Neuronal stem cell (in vitro differentiated cells): ENCODE measurements at regions not wholly inside any gene's neighbourhood (a gene's known extent, or its start where the extent isn't known, plus 50 kb on each side); places are given as distances from the start of the nearest gene placed in this dataset.

ENCODE experiments used
- DNase-seq: peaks from one replicate; pipeline ENCODE4 v3.0.0-alpha.2; 2013; ENCODE audit warnings: low spot score
- H2AFZ ChIP-seq: one replicate; pipeline ENCODE4 v1.6.1; 2013; ENCODE audit warnings: mild to moderate bottlenecking, low read length, inconsistent platforms
- H2AK5ac ChIP-seq: 2 replicates; pipeline ENCODE4 v1.6.1; 2013; ENCODE audit warnings: low read depth, mild to moderate bottlenecking, inconsistent platforms, low read length, moderate library complexity, mixed read lengths
- H2BK120ac ChIP-seq: 2 replicates; pipeline ENCODE4 v1.6.1; 2013; ENCODE audit warnings: low read depth, mild to moderate bottlenecking, inconsistent platforms, low read length, moderate library complexity, mixed read lengths
- H2BK12ac ChIP-seq: one replicate; pipeline ENCODE4 v1.6.1; 2013; ENCODE audit warnings: low read length, inconsistent platforms
- H2BK15ac ChIP-seq: 2 replicates; pipeline ENCODE4 v1.6.1; 2013; ENCODE audit warnings: mild to moderate bottlenecking, low read length, inconsistent platforms, mixed read lengths
- H2BK5ac ChIP-seq: one replicate; pipeline ENCODE4 v1.6.1; 2013; ENCODE audit warnings: inconsistent platforms, mild to moderate bottlenecking, low read length, moderate library complexity
- H3K14ac ChIP-seq: one replicate; pipeline ENCODE4 v1.6.1; 2013; ENCODE audit warnings: low read length, inconsistent platforms
- H3K18ac ChIP-seq: 2 replicates; pipeline ENCODE4 v1.6.1; 2013; ENCODE audit warnings: low read length, inconsistent platforms
- H3K23ac ChIP-seq: 2 replicates; pipeline ENCODE4 v1.6.1; 2013; ENCODE audit warnings: low read depth, mild to moderate bottlenecking, mixed read lengths, low read length, inconsistent platforms; ENCODE audit not compliant: poor library complexity
- H3K27ac ChIP-seq: replicated peaks from 3 replicates; pipeline ENCODE4 v1.5.1; 2013; ENCODE audit warnings: low read length, inconsistent platforms
- H3K27me3 ChIP-seq, 3 experiments: 2 replicates each; pipeline ENCODE4 v1.6.1; 2013; ENCODE audit warnings: low read length in 3 of 3, mild to moderate bottlenecking in 2 of 3, inconsistent platforms in 1 of 3, low read depth in 1 of 3, mixed read lengths in 1 of 3, moderate library complexity in 1 of 3; ENCODE audit not compliant: control insufficient read depth in 3 of 3, insufficient read depth in 3 of 3
- H3K36me3 ChIP-seq, 2 donors: replicated peaks in 1 of 2; 2 replicates each; pipeline ENCODE4 v1.6.1; 2013; ENCODE audit warnings: low read length in 2 of 2; ENCODE audit not compliant: control insufficient read depth in 2 of 2, insufficient read depth in 2 of 2
- H3K4ac ChIP-seq: 2 replicates; pipeline ENCODE4 v1.6.1; 2013; ENCODE audit warnings: inconsistent platforms, mild to moderate bottlenecking, low read length, moderate library complexity
- H3K4me1 ChIP-seq, 2 donors: 1 replicate in 1 of 2; 2 replicates in 1 of 2; pipeline ENCODE4 v1.6.1; 2013; ENCODE audit warnings: low read length in 2 of 2, low read depth in 1 of 2; ENCODE audit not compliant: control insufficient read depth in 2 of 2, insufficient read depth in 1 of 2
- H3K4me2 ChIP-seq: one replicate; pipeline ENCODE4 v1.6.1; 2013; ENCODE audit warnings: mild to moderate bottlenecking, low read length, inconsistent platforms; ENCODE audit not compliant: insufficient read depth, poor library complexity, severe bottlenecking
- H3K4me3 ChIP-seq, 2 donors: 2 replicates each; pipeline ENCODE4 v1.5.1; 2013; ENCODE audit warnings: low read length in 2 of 2, mild to moderate bottlenecking in 2 of 2, inconsistent platforms in 1 of 2, moderate library complexity in 1 of 2
- H3K79me1 ChIP-seq: one replicate; pipeline ENCODE4 v1.6.1; 2013; ENCODE audit warnings: low read depth, mild to moderate bottlenecking, inconsistent platforms, low read length, moderate library complexity
- H3K9ac ChIP-seq: one replicate; pipeline ENCODE4 v1.6.1; 2013; ENCODE audit warnings: mild to moderate bottlenecking, low read depth, low read length, inconsistent platforms; ENCODE audit not compliant: poor library complexity
- H3K9me3 ChIP-seq, 2 donors: replicated peaks in 1 of 2; 2 replicates each; pipeline versions ENCODE3 to v1.6.1; 2013; ENCODE audit warnings: low read length in 2 of 2, mild to moderate bottlenecking in 2 of 2, inconsistent platforms in 1 of 2, low read depth in 1 of 2, mixed read lengths in 1 of 2, moderate library complexity in 1 of 2; ENCODE audit not compliant: control insufficient read depth in 2 of 2, insufficient read depth in 1 of 2
- H4K8ac ChIP-seq: one replicate; pipeline ENCODE4 v1.6.1; 2013; ENCODE audit warnings: low read depth, mild to moderate bottlenecking, inconsistent platforms, low read length, moderate library complexity
- H4K91ac ChIP-seq: one replicate; pipeline ENCODE4 v1.6.1; 2013; ENCODE audit warnings: low read length, low read depth, mild to moderate bottlenecking, inconsistent platforms; ENCODE audit not compliant: poor library complexity
- WGBS, 2 donors: extraction: QIAGEN DNeasy Blood & Tissue Kit; methylation state at CpG; one replicate each; pipeline ENCODE4 v1.1.7; 2013; ENCODE audit warnings: missing lambda C conversion rate in 2 of 2, mixed read lengths in 1 of 2; ENCODE audit not compliant: insufficient read length in 2 of 2, insufficient replicate concordance in 1 of 2; ENCODE audit errors: extremely low coverage in 2 of 2; 5-methylcytosine and 5-hydroxymethylcytosine counted together

DNA sequence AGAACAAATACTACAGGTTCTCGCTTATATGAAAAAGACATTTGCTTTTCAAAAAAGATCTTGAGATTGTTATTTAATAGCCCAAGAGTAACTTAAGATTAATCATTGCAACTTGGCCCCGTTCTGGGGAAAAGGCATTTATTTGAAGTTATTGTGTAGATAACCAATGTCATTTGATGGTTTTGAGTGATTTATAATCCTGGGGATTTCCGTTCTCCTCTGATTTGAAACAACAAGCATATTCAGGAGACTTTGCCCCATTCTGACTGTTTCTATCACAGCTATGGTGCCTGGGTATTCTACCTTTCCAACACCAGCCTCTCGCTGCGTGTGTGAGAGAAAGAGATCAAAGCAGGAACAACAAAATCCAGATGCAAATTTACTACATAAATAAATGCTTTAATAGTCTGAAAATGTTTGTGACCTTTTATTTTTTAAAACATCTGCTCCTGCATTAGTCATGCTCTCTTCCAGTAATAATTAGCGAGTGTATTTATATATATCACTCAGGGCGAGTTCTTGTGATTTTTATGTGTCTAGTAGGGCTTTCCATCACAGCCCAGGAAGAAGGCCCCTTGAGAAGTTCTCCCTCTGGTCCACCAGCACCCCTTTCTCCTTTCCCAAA lies 197.9 kb upstream of the FOXQ1 start:
- Histone ChIP-seq H2AFZ (no peak overlapping the region), H2BK120ac (no peak overlapping the region), H3K27ac (no peak overlapping the region), H3K27me3 (no peaks in the 10 kb centered on the region), H2BK15ac (no peak overlapping the region), H4K91ac (no peak overlapping the region), H4K8ac (no peak overlapping the region), H3K23ac (no peak overlapping the region), H3K14ac (no peak overlapping the region), H3K36me3 (no peaks in the 10 kb centered on the region), H3K4me3 (no peak overlapping the region), H3K4me2 (no peak overlapping the region), H2BK12ac (no peak overlapping the region), H3K79me1 (no peaks in the 10 kb centered on the region), H3K18ac (no peak overlapping the region), H3K4ac (no peak overlapping the region), H3K9me3 (peaks cover 0 to 2% of the 10 kb centered on the region in 2 donors), H3K4me1 (no peaks in the 10 kb centered on the region), H2BK5ac (no peak overlapping the region), H2AK5ac (no peak overlapping the region), H3K9ac (no peak overlapping the region)
- no CpG with 5 or more reads among the region's 7 CpGs for WGBS, 2 donors
- DNase-seq = no peak

DNA sequence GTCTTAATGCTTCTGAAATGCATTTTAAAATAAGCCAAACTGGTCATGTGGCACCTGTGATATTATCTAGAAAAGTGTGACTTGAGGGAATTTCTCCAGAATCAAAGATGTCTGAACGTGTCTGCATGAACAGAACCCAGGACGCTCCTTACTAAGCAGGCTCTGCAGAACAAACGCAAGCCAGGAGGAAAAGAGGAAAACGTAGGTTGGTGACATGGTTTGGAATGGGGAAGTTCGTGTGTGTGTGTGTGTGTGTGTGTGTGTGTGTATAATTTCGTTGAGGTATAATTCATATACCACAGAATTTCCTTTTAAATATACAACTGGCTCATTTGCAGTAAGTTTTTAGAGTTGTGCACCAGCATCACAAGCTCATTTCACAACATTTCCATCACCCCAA lies 200.5 kb upstream of the FOXQ1 start:
- no peaks in the 10 kb centered on the region for H3K9me3 ChIP-seq
- no peak overlapping the region for H4K8ac ChIP-seq
- DNase-seq = no peak
- no peak overlapping the region for H3K4me3 ChIP-seq
- no peak overlapping the region for H3K4me2 ChIP-seq
- H2BK120ac ChIP-seq = no peak overlapping the region
- no peaks in the 10 kb centered on the region for H3K27me3 ChIP-seq
- H2AFZ ChIP-seq = no peak overlapping the region
- H3K9ac ChIP-seq = no peak overlapping the region
- H2BK5ac ChIP-seq = no peak overlapping the region
- H3K23ac ChIP-seq = no peak overlapping the region
- no peak overlapping the region for H3K18ac ChIP-seq
- H3K27ac ChIP-seq = no peak overlapping the region
- H2BK12ac ChIP-seq = no peak overlapping the region
- no peaks in the 10 kb centered on the region for H3K4me1 ChIP-seq
- no peaks in the 10 kb centered on the region for H3K79me1 ChIP-seq
- no peaks in the 10 kb centered on the region for H3K36me3 ChIP-seq
- no peak overlapping the region for H2BK15ac ChIP-seq
- H3K4ac ChIP-seq = no peak overlapping the region
- H3K14ac ChIP-seq = no peak overlapping the region
- no peak overlapping the region for H2AK5ac ChIP-seq
- H4K91ac ChIP-seq = no peak overlapping the region
- no CpG with 5 or more reads among the region's 6 CpGs for whole genome bisulfite sequencing, 2 donors

DNA sequence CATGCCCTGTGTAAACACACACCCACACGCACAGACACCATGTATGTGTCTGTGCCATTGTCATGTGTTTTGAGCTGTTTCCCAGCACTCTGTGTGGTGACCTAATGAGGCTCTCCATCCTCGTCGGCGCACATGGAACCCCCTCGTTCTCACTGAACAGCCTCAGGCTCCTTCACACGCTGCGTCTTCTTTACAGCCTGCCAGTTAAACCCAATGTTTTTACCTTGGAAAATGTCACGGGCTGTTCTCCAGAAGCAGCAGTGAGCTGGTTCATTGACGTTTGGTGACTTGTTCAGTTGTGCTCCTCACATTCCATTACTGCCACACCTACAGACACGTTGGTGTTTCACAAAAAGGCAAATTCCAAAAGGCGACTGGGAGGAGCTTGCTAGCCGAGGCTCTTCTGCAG lies 201.0 kb upstream of the FOXQ1 start:
- no peaks in the 10 kb centered on the region for H3K36me3 ChIP-seq

GRCh38 chr6:1110164-1110563 lies 201.7 kb upstream of the FOXQ1 start:
- H4K91ac ChIP-seq = no peak overlapping the region
- H2AK5ac ChIP-seq = no peak overlapping the region
- H3K36me3 ChIP-seq = no peaks in the 10 kb centered on the region
- no CpG with 5 or more reads among the region's 2 CpGs for WGBS, 2 donors
- no peaks in the 10 kb centered on the region for H3K79me1 ChIP-seq
- no peak overlapping the region for H2BK15ac ChIP-seq
- no peak overlapping the region for H3K4me3 ChIP-seq
- H2AFZ ChIP-seq = no peak overlapping the region
- H2BK120ac ChIP-seq = no peak overlapping the region
- no peak overlapping the region for H2BK12ac ChIP-seq
- H3K4me1 ChIP-seq = no peaks in the 10 kb centered on the region
- no peak overlapping the region for H3K9ac ChIP-seq
- H2BK5ac ChIP-seq = no peak overlapping the region
- peaks cover 0 to 3% (median 0%) of the 10 kb centered on the region in 3 experiments for H3K27me3 ChIP-seq
- no peak overlapping the region for H4K8ac ChIP-seq
- no peak overlapping the region for H3K18ac ChIP-seq
- H3K23ac ChIP-seq = no peak overlapping the region
- peaks cover 0 to 2% of the 10 kb centered on the region in 2 donors for H3K9me3 ChIP-seq
- no peak overlapping the region for H3K27ac ChIP-seq
- H3K4ac ChIP-seq = no peak overlapping the region
- DNase-seq = no peak
- no peak overlapping the region for H3K14ac ChIP-seq
- H3K4me2 ChIP-seq = no peak overlapping the region

More for the DNA sequence above, 201.0 kb upstream of the FOXQ1 start:
- Histone ChIP-seq H3K27me3 (no peaks in the 10 kb centered on the region), H3K9me3 (no peaks in the 10 kb centered on the region), H3K4me1 (no peaks in the 10 kb centered on the region), H4K8ac (no peak overlapping the region), H3K4me3 (no peak overlapping the region), H3K4me2 (no peak overlapping the region), H2BK120ac (no peak overlapping the region), H2BK15ac (no peak overlapping the region), H3K79me1 (no peaks in the 10 kb centered on the region), H3K18ac (no peak overlapping the region), H3K14ac (no peak overlapping the region), H3K23ac (no peak overlapping the region), H3K4ac (no peak overlapping the region), H3K27ac (no peak overlapping the region), H2BK12ac (no peak overlapping the region), H2BK5ac (no peak overlapping the region), H2AFZ (no peak overlapping the region), H2AK5ac (no peak overlapping the region), H3K9ac (no peak overlapping the region), H4K91ac (no peak overlapping the region)
- no CpG with 5 or more reads among the region's 12 CpGs for WGBS, 2 donors
- DNase-seq = no peak
